HepG2 (cell line): ENCODE measurements at regions not wholly inside any gene's neighbourhood (a gene's known extent, or its start where the extent isn't known, plus 50 kb on each side); places are given as distances from the start of the nearest gene placed in this dataset.

Experiments used
- ATAC-seq: fragments of 200-7000 bp; cut with Tn5 transposase; 3 replicates; pipeline ENCODE4 v1.9.1; 2020; ENCODE audit warnings: mild to moderate bottlenecking, moderate library complexity
- BruUV-seq: library from RNA; stranded (reverse); fragments of 400-500 nt; replicated peaks from 2 replicates; lab custom pipeline; 2021; lab: Mats Ljungman, UMichigan
- CTCF ChIA-PET: fragments of 300-600 bp; formaldehyde crosslinking; extraction: SDS; loops from one replicate; lab custom pipeline; 2021; ENCODE audit warnings: low total read pairs, inconsistent platforms, low intra/inter-chr PET ratio; lab: Yijun Ruan, JAX
- POLR2A ChIA-PET: fragments of 350-600 bp; sonication (Branson Sonifier 250); formaldehyde crosslinking; loops from one replicate; lab custom pipeline; 2020; ENCODE audit warnings: antibody characterized with exemption, inconsistent platforms; lab: Yijun Ruan, JAX
- DNase-seq: peaks from one replicate; pipeline ENCODE4 v3.0.0-alpha.2; 2015; ENCODE audit warnings: low spot score
- FAIRE-seq: peaks from 3 replicates; lab custom pipeline; 2011; peaks lifted over from hg19 to GRCh38; lab: Jason Lieb, UNC
- H2AFZ ChIP-seq: one replicate; pipeline ENCODE4 v1.6.1; 2011; ENCODE audit warnings: low read length, inconsistent platforms
- H3K27ac ChIP-seq: fragments of 300-600 bp; 3 replicates; pipeline ENCODE4 v1.8.0; 2011; ENCODE audit warnings: mixed run types, mild to moderate bottlenecking, mixed read lengths, low read length, inconsistent platforms; ENCODE audit not compliant: insufficient read depth; ENCODE audit errors: extremely low read length
- H3K27me3 ChIP-seq, 2 experiments: fragments of 200-600 bp in 1 of 2; 2 replicates in 1 of 2; 3 replicates in 1 of 2; pipeline versions ENCODE4 v1.6.0 to v1.8.0; 2011; ENCODE audit warnings: low read length in 2 of 2, mild to moderate bottlenecking in 2 of 2, moderate library complexity in 2 of 2, inconsistent platforms in 1 of 2; ENCODE audit not compliant: insufficient read depth in 2 of 2, control insufficient read depth in 1 of 2
- H3K36me3 ChIP-seq, 2 experiments: fragments of 200-600 bp in 1 of 2; replicated peaks in 1 of 2; 2 replicates in 1 of 2; 3 replicates in 1 of 2; pipeline versions ENCODE4 v1.5.1 to v1.8.0; 2011; ENCODE audit warnings: low read length in 2 of 2, inconsistent platforms in 1 of 2; ENCODE audit not compliant: insufficient read depth in 2 of 2, control insufficient read depth in 1 of 2
- H3K4me1 ChIP-seq: 2 replicates; pipeline ENCODE4 v1.5.1; 2012; ENCODE audit warnings: low read length, inconsistent platforms; ENCODE audit not compliant: insufficient read depth
- H3K4me2 ChIP-seq: 2 replicates; pipeline ENCODE4 v1.6.0; 2011; ENCODE audit warnings: low read depth, low read length, inconsistent platforms
- H3K4me3 ChIP-seq, 3 experiments: fragments of 200-600 bp in 1 of 3; sonication (generic), shearing (Covaris generic) in 1 of 3; replicated peaks in 1 of 3; 2 replicates each; pipeline ENCODE4 v1.5.1; 2011 to 2016; ENCODE audit warnings: low read length in 3 of 3, inconsistent platforms in 2 of 3, low read depth in 2 of 3, mild to moderate bottlenecking in 2 of 3, control low read depth in 1 of 3, mixed read lengths in 1 of 3; ENCODE audit not compliant: insufficient read depth in 1 of 3
- H3K79me2 ChIP-seq: one replicate; pipeline ENCODE4 v1.6.1; 2011; ENCODE audit warnings: low read length, inconsistent platforms; ENCODE audit not compliant: insufficient read depth
- H3K9ac ChIP-seq: 2 replicates; pipeline ENCODE4 v1.6.0; 2011; ENCODE audit warnings: mild to moderate bottlenecking, low read depth, low read length, inconsistent platforms; ENCODE audit not compliant: insufficient read depth
- H3K9me3 ChIP-seq: 2 replicates; pipeline ENCODE4 v1.5.1; 2012; ENCODE audit warnings: mild to moderate bottlenecking, low read length
- H4K20me1 ChIP-seq: 2 replicates; pipeline ENCODE4 v1.6.0; 2011; ENCODE audit warnings: inconsistent platforms, mild to moderate bottlenecking, low read length, moderate library complexity; ENCODE audit not compliant: insufficient read depth
- AGO1 ChIP-seq: fragments of 200-400 bp; formaldehyde crosslinking; IDR thresholded peaks from 2 replicates; pipeline ENCODE4 v1.6.1; 2017; ENCODE audit warnings: mild to moderate bottlenecking, low read depth, low read length, moderate library complexity; ENCODE audit not compliant: poor library complexity, severe bottlenecking
- FOXP1 ChIP-seq, 2 experiments: fragments of 450-650 bp in 1 of 2; IDR thresholded peaks; 2 replicates each; pipeline ENCODE4 v1.6.1; 2017 to 2018; ENCODE audit warnings: antibody characterized with exemption in 1 of 2
- JUND ChIP-seq: sonication (generic); formaldehyde crosslinking; IDR thresholded peaks from 2 replicates; pipeline ENCODE4 v1.8.0; 2022; ENCODE audit warnings: mild to moderate bottlenecking, missing genetic modification reagents
- KAT8 ChIP-seq: IDR thresholded peaks from 2 replicates; pipeline ENCODE4 v1.6.1; 2016; ENCODE audit warnings: missing genetic modification reagents, missing compliant biosample characterization
- KLF12 ChIP-seq: sonication (generic); formaldehyde crosslinking; IDR thresholded peaks from 2 replicates; pipeline ENCODE4 v1.4.0; 2020; ENCODE audit warnings: missing genetic modification reagents, borderline replicate concordance
- MEIS2 ChIP-seq: sonication (generic); formaldehyde crosslinking; IDR thresholded peaks from 2 replicates; pipeline ENCODE4 v1.9.0; 2021; ENCODE audit warnings: mild to moderate bottlenecking, missing genetic modification reagents
- MIXL1 ChIP-seq: IDR thresholded peaks from 2 replicates; pipeline ENCODE4 v1.6.1; 2016
- NCOA2 ChIP-seq: sonication (generic); formaldehyde crosslinking; IDR thresholded peaks from 2 replicates; pipeline ENCODE4 v1.8.0; 2022; ENCODE audit warnings: inconsistent platforms
- POLR2AphosphoS5 ChIP-seq: IDR thresholded peaks from 2 replicates; pipeline ENCODE4 v1.6.1; 2012; ENCODE audit warnings: low read depth, low read length
- RXRB ChIP-seq: IDR thresholded peaks from 2 replicates; pipeline ENCODE4 v1.6.1; 2016; ENCODE audit warnings: borderline replicate concordance, missing genetic modification reagents, missing compliant biosample characterization
- SSRP1 ChIP-seq: IDR thresholded peaks from 2 replicates; pipeline ENCODE4 v1.6.1; 2016; ENCODE audit warnings: control low read depth
- SUZ12 ChIP-seq: fragments of 150-350 bp; IDR thresholded peaks from 2 replicates; pipeline ENCODE4 v1.6.1; 2014; ENCODE audit warnings: low read depth, low read length
- ZBTB7B ChIP-seq: sonication (generic); formaldehyde crosslinking; IDR thresholded peaks from 2 replicates; pipeline ENCODE4 v1.4.0; 2020; ENCODE audit warnings: missing genetic modification reagents
- ZNF343 ChIP-seq: sonication (generic); formaldehyde crosslinking; IDR thresholded peaks from 2 replicates; pipeline ENCODE4 v1.4.0; 2020; ENCODE audit warnings: mild to moderate bottlenecking, missing genetic modification reagents
- ZNF674 ChIP-seq: sonication (generic); formaldehyde crosslinking; IDR thresholded peaks from 2 replicates; pipeline ENCODE4 v1.5.0; 2020; ENCODE audit warnings: low read depth, mild to moderate bottlenecking, missing genetic modification reagents
- WGBS: methylation state at CpG from one replicate; pipeline ENCODE4 v1.1.6; 2017; ENCODE audit warnings: low lambda C conversion rate; 5-methylcytosine and 5-hydroxymethylcytosine counted together
- in situ Hi-C: cut with HindIII; loops from 2 replicates; pipeline ENCODE4 v1.10.0; 2017; ENCODE audit warnings: low pct_unique_long_range_greater_than_20kb; ENCODE audit not compliant: extremely low pct_ligation_motif_present
- intact Hi-C: fragments of 100-400 bp; cut with micrococcal nuclease; formaldehyde crosslinking; loops from one replicate; pipeline ENCODE4 v1.10.0; 2022; ENCODE audit not compliant: unreplicated experiment
- TF ChIP-seq, protein P1 (sequence below): IDR thresholded peaks from 2 replicates; pipeline ENCODE4 v1.6.1; 2016; ENCODE audit warnings: control low read depth
- TF ChIP-seq, protein P2 (sequence below): sonication (generic); formaldehyde crosslinking; IDR thresholded peaks from 2 replicates; pipeline ENCODE4 v1.5.0; 2020; ENCODE audit warnings: mild to moderate bottlenecking, missing genetic modification reagents, moderate library complexity
- TF ChIP-seq, protein P3 (sequence below): sonication (generic); formaldehyde crosslinking; IDR thresholded peaks from 2 replicates; pipeline ENCODE4 v1.8.0; 2022; ENCODE audit warnings: low read depth, missing genetic modification reagents
- TF ChIP-seq, protein P4 (sequence below): sonication (generic); formaldehyde crosslinking; IDR thresholded peaks from 2 replicates; pipeline ENCODE4 v1.4.0; 2020; ENCODE audit warnings: missing genetic modification reagents
- TF ChIP-seq, protein P5 (sequence below): sonication (generic); formaldehyde crosslinking; IDR thresholded peaks from 2 replicates; pipeline ENCODE4 v1.4.0; 2020; ENCODE audit warnings: mild to moderate bottlenecking, missing genetic modification reagents

DNA sequence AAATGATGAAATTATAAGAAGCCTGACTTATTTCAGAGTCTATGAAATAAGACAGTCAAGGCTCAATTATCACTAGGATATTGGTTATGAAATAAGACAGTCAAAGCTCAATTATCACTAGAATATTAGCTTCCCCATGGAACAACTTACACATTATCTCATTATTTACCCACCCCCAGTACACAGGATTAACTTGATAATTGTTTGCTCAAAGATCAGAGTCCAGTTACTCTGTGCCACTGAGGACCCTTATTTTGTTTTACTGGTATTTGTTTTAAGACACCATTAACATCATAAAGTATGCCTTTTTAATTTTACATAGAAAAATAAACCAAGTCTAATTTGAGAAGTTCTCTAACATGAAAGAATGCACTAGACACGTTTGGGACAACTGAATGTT lies 225.4 kb downstream of the SI start:
- ChIA-PET CTCF (no interaction called here), POLR2A (no interaction called here)
- Histone ChIP-seq H2AFZ (no peak overlapping the region), H3K27ac (no peak overlapping the region), H3K27me3 (no peaks in the 10 kb centered on the region), H3K36me3 (no peaks in the 10 kb centered on the region), H4K20me1 (no peaks in the 10 kb centered on the region), H3K79me2 (no peaks in the 10 kb centered on the region), H3K9ac (no peak overlapping the region), H3K4me1 (peaks cover 15% of the 10 kb centered on the region), H3K4me3 (no peak overlapping the region), H3K9me3 (no peaks in the 10 kb centered on the region), H3K4me2 (peak overlapping the region; percentile 50)
- FAIRE-seq (no peak), DNase-seq (peak; percentile 61), ATAC-seq (peak; percentile 77)
- 2% methylated on average over 1 of the region's 1 CpG for WGBS
- intact Hi-C loops, result no loop called here
- in situ Hi-C loops, result no loop called here
- BruUV-seq, result no TSS peak
- TF ChIP-seq, protein P1, sequence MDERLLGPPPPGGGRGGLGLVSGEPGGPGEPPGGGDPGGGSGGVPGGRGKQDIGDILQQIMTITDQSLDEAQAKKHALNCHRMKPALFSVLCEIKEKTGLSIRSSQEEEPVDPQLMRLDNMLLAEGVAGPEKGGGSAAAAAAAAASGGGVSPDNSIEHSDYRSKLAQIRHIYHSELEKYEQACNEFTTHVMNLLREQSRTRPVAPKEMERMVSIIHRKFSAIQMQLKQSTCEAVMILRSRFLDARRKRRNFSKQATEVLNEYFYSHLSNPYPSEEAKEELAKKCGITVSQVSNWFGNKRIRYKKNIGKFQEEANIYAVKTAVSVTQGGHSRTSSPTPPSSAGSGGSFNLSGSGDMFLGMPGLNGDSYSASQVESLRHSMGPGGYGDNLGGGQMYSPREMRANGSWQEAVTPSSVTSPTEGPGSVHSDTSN (CRISPR knock-in tag), result no peak
- TF ChIP-seq MIXL1 (CRISPR knock-in tag) (peak; percentile 93), KAT8 (CRISPR knock-in tag) (no peak), ZNF674 (no peak), NCOA2 (CRISPR knock-in tag) (peak; percentile 37; the same call in 1 of the 2 replicates), POLR2AphosphoS5 (no peak), ZBTB7B (CRISPR knock-in tag) (no peak), MEIS2 (CRISPR knock-in tag) (no peak), ZNF343 (CRISPR knock-in tag) (no peak), JUND (CRISPR knock-in tag) (no peak), KLF12 (CRISPR knock-in tag) (no peak), FOXP1 (IDR thresholded peaks at IDR 0.05) (no peak), FOXP1 (CRISPR knock-in tag; IDR thresholded peaks at IDR 0.05) (peak; percentile 64; the same call in 1 of the 2 replicates), SSRP1 (CRISPR knock-in tag) (no peak), AGO1 (no peak), RXRB (0 out of 2 replicates have a peak, but pooled peaks have one; percentile 17), SUZ12 (no peak)
- TF ChIP-seq, protein P2, sequence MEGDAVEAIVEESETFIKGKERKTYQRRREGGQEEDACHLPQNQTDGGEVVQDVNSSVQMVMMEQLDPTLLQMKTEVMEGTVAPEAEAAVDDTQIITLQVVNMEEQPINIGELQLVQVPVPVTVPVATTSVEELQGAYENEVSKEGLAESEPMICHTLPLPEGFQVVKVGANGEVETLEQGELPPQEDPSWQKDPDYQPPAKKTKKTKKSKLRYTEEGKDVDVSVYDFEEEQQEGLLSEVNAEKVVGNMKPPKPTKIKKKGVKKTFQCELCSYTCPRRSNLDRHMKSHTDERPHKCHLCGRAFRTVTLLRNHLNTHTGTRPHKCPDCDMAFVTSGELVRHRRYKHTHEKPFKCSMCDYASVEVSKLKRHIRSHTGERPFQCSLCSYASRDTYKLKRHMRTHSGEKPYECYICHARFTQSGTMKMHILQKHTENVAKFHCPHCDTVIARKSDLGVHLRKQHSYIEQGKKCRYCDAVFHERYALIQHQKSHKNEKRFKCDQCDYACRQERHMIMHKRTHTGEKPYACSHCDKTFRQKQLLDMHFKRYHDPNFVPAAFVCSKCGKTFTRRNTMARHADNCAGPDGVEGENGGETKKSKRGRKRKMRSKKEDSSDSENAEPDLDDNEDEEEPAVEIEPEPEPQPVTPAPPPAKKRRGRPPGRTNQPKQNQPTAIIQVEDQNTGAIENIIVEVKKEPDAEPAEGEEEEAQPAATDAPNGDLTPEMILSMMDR (CRISPR knock-in tag), result no peak
- TF ChIP-seq, protein P3, sequence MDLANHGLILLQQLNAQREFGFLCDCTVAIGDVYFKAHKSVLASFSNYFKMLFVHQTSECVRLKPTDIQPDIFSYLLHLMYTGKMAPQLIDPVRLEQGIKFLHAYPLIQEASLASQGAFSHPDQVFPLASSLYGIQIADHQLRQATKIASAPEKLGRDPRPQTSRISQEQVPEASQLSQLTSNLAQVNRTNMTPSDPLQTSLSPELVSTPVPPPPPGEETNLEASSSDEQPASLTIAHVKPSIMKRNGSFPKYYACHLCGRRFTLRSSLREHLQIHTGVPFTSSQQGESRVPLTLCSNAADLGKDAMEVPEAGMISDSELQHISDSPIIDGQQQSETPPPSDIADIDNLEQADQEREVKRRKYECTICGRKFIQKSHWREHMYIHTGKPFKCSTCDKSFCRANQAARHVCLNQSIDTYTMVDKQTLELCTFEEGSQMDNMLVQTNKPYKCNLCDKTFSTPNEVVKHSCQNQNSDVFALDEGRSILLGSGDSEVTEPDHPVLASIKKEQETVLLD (CRISPR knock-in tag), result no peak
- TF ChIP-seq, protein P4, sequence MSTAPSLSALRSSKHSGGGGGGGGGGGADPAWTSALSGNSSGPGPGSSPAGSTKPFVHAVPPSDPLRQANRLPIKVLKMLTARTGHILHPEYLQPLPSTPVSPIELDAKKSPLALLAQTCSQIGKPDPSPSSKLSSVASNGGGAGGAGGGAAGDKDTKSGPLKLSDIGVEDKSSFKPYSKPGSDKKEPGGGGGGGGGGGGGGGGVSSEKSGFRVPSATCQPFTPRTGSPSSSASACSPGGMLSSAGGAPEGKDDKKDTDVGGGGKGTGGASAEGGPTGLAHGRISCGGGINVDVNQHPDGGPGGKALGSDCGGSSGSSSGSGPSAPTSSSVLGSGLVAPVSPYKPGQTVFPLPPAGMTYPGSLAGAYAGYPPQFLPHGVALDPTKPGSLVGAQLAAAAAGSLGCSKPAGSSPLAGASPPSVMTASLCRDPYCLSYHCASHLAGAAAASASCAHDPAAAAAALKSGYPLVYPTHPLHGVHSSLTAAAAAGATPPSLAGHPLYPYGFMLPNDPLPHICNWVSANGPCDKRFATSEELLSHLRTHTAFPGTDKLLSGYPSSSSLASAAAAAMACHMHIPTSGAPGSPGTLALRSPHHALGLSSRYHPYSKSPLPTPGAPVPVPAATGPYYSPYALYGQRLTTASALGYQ, result peak; percentile 53; the same call in 1 of the 2 replicates
- TF ChIP-seq, protein P5, sequence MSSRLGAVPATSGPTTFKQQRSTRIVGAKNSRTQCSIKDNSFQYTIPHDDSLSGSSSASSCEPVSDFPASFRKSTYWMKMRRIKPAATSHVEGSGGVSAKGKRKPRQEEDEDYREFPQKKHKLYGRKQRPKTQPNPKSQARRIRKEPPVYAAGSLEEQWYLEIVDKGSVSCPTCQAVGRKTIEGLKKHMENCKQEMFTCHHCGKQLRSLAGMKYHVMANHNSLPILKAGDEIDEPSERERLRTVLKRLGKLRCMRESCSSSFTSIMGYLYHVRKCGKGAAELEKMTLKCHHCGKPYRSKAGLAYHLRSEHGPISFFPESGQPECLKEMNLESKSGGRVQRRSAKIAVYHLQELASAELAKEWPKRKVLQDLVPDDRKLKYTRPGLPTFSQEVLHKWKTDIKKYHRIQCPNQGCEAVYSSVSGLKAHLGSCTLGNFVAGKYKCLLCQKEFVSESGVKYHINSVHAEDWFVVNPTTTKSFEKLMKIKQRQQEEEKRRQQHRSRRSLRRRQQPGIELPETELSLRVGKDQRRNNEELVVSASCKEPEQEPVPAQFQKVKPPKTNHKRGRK, result no peak
